ENCODE measurements at regions not wholly inside any gene's neighbourhood (a gene's known extent, or its start where the extent isn't known, plus 50 kb on each side); places are given as distances from the start of the nearest gene placed in this dataset.
A peak's percentile ranks its signal among the peaks of the same experiment; 100 is the strongest.

DNA sequence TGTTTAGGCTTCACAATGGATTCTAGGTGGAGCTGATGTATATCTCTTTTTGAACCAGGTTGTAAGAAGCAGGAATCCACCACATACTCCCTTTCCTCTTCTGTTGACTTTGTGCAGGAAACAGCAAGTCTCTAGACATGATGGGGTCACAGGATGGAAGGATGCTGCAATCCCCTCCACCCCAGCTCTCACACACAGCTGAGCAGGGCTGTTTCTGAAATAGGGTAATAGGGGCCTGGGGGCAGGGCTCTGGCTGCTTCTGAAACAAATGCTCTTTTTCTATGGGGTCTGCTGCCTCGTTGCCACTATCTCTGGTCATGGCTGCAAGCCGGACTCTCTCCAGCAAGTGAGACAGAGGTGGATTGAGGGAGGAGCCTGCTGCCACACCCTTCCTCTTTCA, 148.9 kb downstream of the SOX11 start:
- TF ChIP-seq, protein P1, sequence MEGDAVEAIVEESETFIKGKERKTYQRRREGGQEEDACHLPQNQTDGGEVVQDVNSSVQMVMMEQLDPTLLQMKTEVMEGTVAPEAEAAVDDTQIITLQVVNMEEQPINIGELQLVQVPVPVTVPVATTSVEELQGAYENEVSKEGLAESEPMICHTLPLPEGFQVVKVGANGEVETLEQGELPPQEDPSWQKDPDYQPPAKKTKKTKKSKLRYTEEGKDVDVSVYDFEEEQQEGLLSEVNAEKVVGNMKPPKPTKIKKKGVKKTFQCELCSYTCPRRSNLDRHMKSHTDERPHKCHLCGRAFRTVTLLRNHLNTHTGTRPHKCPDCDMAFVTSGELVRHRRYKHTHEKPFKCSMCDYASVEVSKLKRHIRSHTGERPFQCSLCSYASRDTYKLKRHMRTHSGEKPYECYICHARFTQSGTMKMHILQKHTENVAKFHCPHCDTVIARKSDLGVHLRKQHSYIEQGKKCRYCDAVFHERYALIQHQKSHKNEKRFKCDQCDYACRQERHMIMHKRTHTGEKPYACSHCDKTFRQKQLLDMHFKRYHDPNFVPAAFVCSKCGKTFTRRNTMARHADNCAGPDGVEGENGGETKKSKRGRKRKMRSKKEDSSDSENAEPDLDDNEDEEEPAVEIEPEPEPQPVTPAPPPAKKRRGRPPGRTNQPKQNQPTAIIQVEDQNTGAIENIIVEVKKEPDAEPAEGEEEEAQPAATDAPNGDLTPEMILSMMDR (conservative IDR thresholded peaks at IDR 0.05): no peak
- no peak overlapping the region for H3K4me3 Mint-ChIP-seq
- peak overlapping the region in 1 of 3 experiments; percentile 62; a peak in 1 of 7 replicates for H3K27ac Mint-ChIP-seq
- Histone ChIP-seq H3K4me2 (ENCODE audit: insufficient read depth, insufficient read length, low read length) (no peak overlapping the region), H3K79me1 (ENCODE audit: insufficient read depth, low read depth, low read length, poor library complexity, severe bottlenecking) (no peaks in the 10 kb centered on the region), H2AFZ (ENCODE audit: low read length) (no peak overlapping the region), H2BK12ac (ENCODE audit: insufficient read length, low read depth, low read length) (no peak overlapping the region), H4K91ac (ENCODE audit: insufficient read length, low read depth, low read length) (no peak overlapping the region), H3K14ac (ENCODE audit: insufficient read depth, low read length) (no peak overlapping the region), H3K23me2 (ENCODE audit: insufficient read length, low read depth, low read length, poor library complexity, severe bottlenecking) (peaks cover 3% of the 10 kb centered on the region), H3K9me3 (ENCODE audit: control insufficient read depth, low read depth, low read length) (no peaks in the 10 kb centered on the region), H2BK15ac (ENCODE audit: low read depth, low read length) (no peak overlapping the region), H4K8ac (replicated peaks; ENCODE audit: insufficient read length, low read depth, low read length) (no peak overlapping the region), H2BK20ac (ENCODE audit: low read depth, low read length, poor library complexity, severe bottlenecking) (no peak overlapping the region), H3K27ac (ENCODE audit: insufficient read length, low read depth, low read length) (no peak overlapping the region), H3K23ac (ENCODE audit: insufficient read length, low read depth, low read length) (no peak overlapping the region), H3K27me3 (ENCODE audit: insufficient read depth, low read length) (no peaks in the 10 kb centered on the region; the same call in 1 of the 2 replicates), H4K20me1 (ENCODE audit: control insufficient read depth, insufficient read depth, insufficient read length) (no peaks in the 10 kb centered on the region), H2BK120ac (ENCODE audit: low read depth, low read length, poor library complexity, severe bottlenecking) (no peak overlapping the region), H3K56ac (ENCODE audit: insufficient read length, low read depth, low read length) (no peak overlapping the region), H3K18ac (ENCODE audit: insufficient read length, low read depth, low read length) (no peak overlapping the region), H3K4me1 (ENCODE audit: insufficient read depth, low read length) (no peaks in the 10 kb centered on the region), H3T11ph (ENCODE audit: low read length) (no peak overlapping the region), H2AK5ac (ENCODE audit: insufficient read length, low read length) (no peak overlapping the region), H3K9ac (ENCODE audit: extremely low read depth, insufficient read length, low read length) (no peak overlapping the region), H3K4ac (ENCODE audit: low read depth, low read length) (no peak overlapping the region), H3K79me2 (ENCODE audit: insufficient read depth, low read length) (no peaks in the 10 kb centered on the region), H4K5ac (ENCODE audit: insufficient read length, low read depth, low read length) (no peak overlapping the region), H2BK5ac (ENCODE audit: insufficient read length, low read length) (no peak overlapping the region)
- H3K9me3 Mint-ChIP-seq: peaks cover 0 to 3% of the 10 kb centered on the region in 2 experiments; a peak in 1 of 5 replicates
- no CpG with 5 or more reads among the region's 2 CpGs for WGBS (ENCODE audit: extremely low coverage, insufficient read length, low lambda C conversion rate)
- H3K27me3 Mint-ChIP-seq (ENCODE audit: low read depth): no peaks in the 10 kb centered on the region; the same call in 1 of the 2 replicates
- peaks cover 0 to 5% (median 1%) of the 10 kb centered on the region in 3 experiments; a peak in 2 of 7 replicates for H3K36me3 Mint-ChIP-seq (ENCODE audit: insufficient read depth in 1 of 3, low read depth in 3 of 3)
- no peak for DNase-seq
- peaks cover 0 to 5% of the 10 kb centered on the region in 2 experiments; a peak in 3 of 4 replicates for H3K4me1 Mint-ChIP-seq

Measured in H9 (cell line).